CD4-positive, alpha-beta T cell treated with Interleukin-1 beta for 1 hour (primary cell): ENCODE measurements at regions not wholly inside any gene's neighbourhood (a gene's known extent, or its start where the extent isn't known, plus 50 kb on each side); places are given as distances from the start of the nearest gene placed in this dataset.

Experiments used
- DNase-seq, 2 donors: peaks; one replicate each; pipeline ENCODE4 v3.0.0-alpha.2; 2020 to 2022

- DNase-seq, result no peak
Measured at GRCh38 chr21:21605521-21605920, 607.3 kb downstream of the NCAM2 start.

- no peak for DNase-seq
Measured at GRCh38 chr21:21606041-21606440, 607.8 kb downstream of the NCAM2 start.

GRCh38 chr21:21612466-21612865, 614.3 kb downstream of the NCAM2 start:
- DNase-seq, result no peak

- no peak for DNase-seq
Measured at GRCh38 chr21:21614966-21615365, 616.8 kb downstream of the NCAM2 start.

- DNase-seq, result no peak
Measured at GRCh38 chr21:21622460-21623234, 624.4 kb downstream of the NCAM2 start.

GRCh38 chr21:21624674-21625073, 626.5 kb downstream of the NCAM2 start:
- DNase-seq, result no peak

- DNase-seq, result no peak
Measured at GRCh38 chr21:21631961-21632360, 633.8 kb downstream of the NCAM2 start.

- DNase-seq, result no peak
Measured at GRCh38 chr21:21632926-21633325, 634.7 kb downstream of the NCAM2 start.

- no peak for DNase-seq
Measured at GRCh38 chr21:21661741-21662140, 663.5 kb downstream of the NCAM2 start.

GRCh38 chr21:21662776-21663175, 664.6 kb downstream of the NCAM2 start:
- DNase-seq, result no peak

GRCh38 chr21:21664871-21665270, 666.7 kb downstream of the NCAM2 start:
- no peak for DNase-seq

- no peak for DNase-seq
Measured at GRCh38 chr21:21666689-21667088, 668.5 kb downstream of the NCAM2 start.

- no peak for DNase-seq
Measured at GRCh38 chr21:21668198-21668597, 670.0 kb downstream of the NCAM2 start.

GRCh38 chr21:21673959-21674358, 675.8 kb downstream of the NCAM2 start:
- no peak for DNase-seq

GRCh38 chr21:21675601-21676000, 677.4 kb downstream of the NCAM2 start:
- DNase-seq, result no peak

GRCh38 chr21:21682172-21682571, 684.0 kb downstream of the NCAM2 start:
- DNase-seq, result no peak

- DNase-seq, result no peak
Measured at GRCh38 chr21:21688889-21689288, 690.7 kb downstream of the NCAM2 start.

- DNase-seq, result no peak
Measured at GRCh38 chr21:21690068-21690665, 692.0 kb downstream of the NCAM2 start.

GRCh38 chr21:21712748-21713520, 714.7 kb downstream of the NCAM2 start:
- no peak for DNase-seq

GRCh38 chr21:21713651-21714180, 715.5 kb downstream of the NCAM2 start:
- no peak for DNase-seq

- no peak for DNase-seq
Measured at GRCh38 chr21:21714426-21714825, 716.2 kb downstream of the NCAM2 start.

- DNase-seq, result no peak
Measured at GRCh38 chr21:21715266-21715969, 717.2 kb downstream of the NCAM2 start.

- DNase-seq, result no peak
Measured at GRCh38 chr21:21722731-21723130, 724.5 kb downstream of the NCAM2 start.
